ENCODE measurements at regions not wholly inside any gene's neighbourhood (a gene's known extent, or its start where the extent isn't known, plus 50 kb on each side); places are given as distances from the start of the nearest gene placed in this dataset.

GRCh38 chr7:22676385-22676784 is 50.6 kb upstream of the IL6 start:
- no peak for DNase-seq (ENCODE audit: low spot score)

GRCh38 chr7:22675917-22676343 is 51.1 kb upstream of the IL6 start:
- peak; percentile 73 for DNase-seq (ENCODE audit: low spot score)

- no peak for DNase-seq (ENCODE audit: low spot score)
Observed at GRCh38 chr7:22675421-22675820, 51.6 kb upstream of the IL6 start.

DNA sequence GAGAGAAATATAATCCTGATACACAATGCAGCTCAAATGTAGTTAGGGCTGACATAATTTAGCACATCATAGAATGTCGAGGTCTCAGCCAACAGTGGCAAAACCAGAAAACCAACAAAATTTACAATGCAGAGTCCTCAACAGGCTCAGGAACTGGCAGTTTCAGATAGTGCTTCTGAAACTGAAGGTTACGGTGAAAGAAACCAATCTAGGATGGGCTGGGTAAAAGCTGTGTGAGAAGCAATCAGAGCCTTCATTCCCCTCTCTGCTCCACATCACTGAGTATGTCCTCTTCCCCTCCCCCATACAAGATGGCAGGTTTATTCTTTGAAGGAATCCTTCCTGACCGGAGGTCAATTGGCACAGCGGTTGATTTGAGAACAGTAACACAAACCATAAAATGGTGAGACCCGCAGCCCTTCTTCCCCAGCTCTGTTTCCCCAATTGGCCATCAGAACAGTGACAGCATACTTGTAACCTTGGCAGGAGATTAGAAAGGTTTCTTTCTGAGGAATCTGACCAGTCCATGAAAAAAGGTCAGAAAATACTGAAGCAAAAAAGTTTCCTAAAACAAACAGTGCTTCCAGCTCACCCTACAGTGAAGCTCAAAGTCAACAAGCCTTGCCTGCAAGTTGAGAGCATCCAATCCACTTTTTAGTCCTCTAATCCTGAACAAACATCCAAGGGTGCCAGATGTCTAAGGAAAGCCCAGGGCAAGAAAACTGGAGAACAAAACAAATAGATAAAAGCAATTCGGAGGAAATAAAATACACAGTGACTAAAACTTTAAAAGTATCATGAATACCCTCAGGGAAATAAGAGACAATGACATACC is 53.9 kb upstream of the IL6 start:
- no peak for DNase-seq (ENCODE audit: low spot score)

DNA sequence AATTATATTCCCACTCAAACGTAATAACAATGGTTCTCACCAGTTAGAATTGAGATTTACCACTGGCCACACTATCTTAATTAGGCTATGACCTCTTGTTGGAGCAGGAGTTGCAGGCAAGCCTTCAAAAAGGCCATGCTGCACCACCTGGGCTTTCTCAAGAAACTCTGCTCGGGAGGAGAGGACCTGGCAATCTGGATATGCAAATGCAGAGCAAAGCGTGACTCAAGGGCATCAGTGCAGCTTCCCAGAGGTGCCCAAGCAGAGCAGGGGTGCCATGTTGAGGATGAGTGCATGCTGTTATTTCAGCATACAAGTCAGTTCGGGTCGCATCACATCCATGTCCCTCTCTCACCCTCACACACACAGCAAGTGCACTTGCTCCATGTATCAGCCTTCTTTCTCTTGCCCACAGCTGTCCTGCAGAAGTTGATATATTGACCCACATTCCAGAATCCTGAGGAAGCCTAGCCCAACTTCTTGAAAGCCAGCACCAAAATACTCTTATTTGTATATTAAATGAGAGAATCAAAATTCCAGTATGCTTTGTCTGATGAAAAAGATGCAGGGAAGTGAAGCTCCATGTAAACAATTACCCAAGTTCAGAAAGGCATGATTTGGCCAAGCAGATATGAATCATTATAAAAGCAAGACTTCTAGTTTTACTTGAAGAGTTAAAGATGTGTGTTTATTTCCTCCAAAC is 55.7 kb upstream of the IL6 start:
- DNase-seq (ENCODE audit: low spot score), result no peak

DNA sequence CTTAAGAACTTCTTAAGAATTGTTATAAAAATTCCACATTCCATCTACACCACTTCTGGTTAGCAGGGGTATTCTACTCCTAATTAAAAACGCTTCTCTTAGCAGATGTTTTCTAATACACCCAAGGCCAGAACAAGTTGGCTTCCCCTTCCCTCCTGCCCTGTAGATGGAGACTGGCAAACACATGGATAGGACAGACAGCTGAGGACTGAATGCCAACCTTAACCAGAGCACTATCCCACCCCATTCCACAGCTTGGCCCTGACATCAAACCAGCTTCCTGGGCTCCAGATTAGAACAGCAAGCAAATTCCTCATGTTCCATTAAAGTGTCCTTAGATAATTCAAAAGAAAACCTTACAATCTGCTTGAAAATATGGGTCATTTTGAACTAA is 56.6 kb upstream of the IL6 start:
- DNase-seq (ENCODE audit: low spot score), result no peak

DNA sequence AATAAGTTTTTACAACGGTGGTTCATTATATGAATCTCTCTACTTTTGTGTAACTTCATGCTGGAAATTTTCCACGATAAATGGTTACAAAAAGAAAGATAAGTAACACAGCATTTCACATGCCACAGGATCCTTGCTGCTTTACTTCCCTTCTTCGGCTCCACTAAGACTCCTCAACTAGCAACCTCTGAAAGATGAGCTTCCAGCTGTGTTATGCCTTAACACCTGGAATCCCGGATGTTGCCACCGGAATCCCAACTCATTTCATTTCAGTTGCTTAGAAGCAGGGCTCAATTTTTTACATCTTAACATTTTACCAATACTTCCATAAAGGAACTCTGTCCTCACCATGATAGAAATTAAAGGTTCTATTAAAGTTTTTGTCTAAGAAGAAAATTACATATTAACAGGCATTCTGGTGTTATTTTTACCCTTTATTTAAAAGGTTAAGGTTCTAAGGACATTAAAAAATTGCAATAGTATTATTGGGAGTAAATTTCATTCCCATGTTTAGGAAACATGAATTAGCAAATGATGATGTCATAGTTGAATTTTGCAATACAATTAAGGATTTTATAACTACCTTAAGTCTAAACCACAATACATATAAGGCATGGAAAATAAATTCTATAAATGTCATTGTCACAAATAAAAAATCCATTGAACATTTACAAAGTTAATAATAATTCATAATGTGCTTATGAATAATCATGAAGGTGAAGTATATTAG is 57.1 kb upstream of the IL6 start:
- no peak for DNase-seq (ENCODE audit: low spot score)

GRCh38 chr7:22668971-22669401 is 58.0 kb upstream of the IL6 start:
- DNase-seq (ENCODE audit: low spot score), result no peak

DNA sequence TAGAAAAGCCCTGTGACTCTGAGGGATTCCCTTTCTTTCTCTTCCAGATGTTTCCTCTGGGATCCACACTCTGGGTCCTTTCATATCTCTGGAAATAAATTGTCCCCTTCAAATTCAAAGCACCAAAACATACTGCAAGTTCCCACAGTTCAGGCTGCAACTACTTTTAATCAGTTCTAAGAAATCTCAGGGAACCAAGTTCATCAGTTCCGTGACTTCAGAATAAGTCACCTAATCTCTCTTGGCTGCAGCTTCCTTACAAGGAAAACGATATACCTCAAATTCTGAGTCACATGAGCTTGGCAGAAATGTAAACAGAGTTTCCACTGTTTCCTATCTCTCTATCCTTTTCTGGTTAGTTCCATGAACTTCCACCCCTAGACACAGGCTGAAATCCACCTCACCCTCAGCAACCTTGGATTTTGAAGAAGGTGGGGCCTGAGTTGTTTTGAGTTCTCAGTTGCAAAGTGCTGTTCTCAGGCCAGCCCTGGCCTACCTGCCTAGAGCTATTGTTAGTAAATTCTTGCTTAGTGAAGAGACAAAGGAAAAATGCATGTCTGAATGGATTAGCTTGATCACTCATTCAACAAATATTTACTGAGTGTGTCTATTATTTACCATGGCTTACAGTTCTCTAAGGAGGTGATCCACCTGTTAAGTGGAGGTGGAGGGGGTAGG is 59.3 kb upstream of the IL6 start:
- no peak for DNase-seq (ENCODE audit: low spot score)

DNA sequence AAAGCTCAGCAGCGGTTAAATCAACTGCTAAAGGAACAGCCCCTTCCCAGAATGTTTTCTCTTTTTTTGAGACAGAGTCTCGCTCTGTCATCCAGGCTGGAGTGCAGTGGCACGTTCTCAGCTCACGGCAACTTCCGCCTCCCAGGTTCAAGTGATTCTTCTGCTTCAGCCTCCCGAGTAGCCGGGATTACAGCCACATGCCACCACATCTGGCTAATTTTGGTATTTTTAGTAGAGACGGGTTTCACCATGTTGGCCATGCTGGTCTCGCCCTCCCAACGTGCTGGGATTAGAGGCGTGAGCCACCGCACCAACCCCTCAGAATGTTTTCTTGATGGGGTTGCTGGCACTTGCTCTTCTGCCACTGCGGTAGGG is 59.8 kb upstream of the IL6 start:
- no peak for DNase-seq (ENCODE audit: low spot score)

DNA sequence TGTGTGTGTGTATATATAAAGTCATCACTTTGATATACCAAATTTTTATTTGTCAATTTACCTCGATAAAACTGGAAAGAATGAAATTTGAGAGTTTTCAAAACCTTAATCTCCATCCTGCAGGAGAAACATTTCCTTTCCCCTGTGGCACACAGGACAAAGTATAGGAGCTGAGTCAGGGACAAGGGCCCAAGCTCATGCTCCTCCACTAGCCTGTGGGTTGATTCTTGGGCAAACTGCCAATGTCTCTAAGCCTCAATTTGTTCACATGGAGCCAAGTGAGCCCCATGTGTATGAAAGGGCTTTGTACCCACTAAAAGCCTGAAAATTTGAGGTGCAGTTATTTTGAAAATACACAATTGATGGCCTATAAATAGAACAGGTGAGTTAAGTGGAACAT is 60.3 kb upstream of the IL6 start:
- DNase-seq (ENCODE audit: low spot score), result no peak

DNA sequence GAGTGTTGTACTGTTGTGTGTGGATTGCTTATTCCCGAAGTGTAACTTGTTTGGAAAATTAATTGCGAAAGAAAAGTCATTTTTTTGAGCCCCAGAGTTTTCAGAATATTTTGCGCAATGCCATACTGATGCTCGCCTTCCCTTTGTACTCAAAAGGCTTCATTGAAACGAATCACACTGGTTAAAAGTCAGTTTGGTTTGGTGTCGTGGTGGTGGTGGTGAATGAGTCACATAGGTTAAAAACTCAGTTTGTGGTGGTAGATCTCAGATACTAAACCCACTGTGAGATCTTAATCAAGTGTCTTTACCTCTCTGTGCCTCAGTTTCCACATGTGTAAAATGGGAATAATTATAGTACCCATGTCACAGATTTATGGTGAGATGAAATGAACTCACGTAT is 61.1 kb upstream of the IL6 start:
- no peak for DNase-seq (ENCODE audit: low spot score)

DNA sequence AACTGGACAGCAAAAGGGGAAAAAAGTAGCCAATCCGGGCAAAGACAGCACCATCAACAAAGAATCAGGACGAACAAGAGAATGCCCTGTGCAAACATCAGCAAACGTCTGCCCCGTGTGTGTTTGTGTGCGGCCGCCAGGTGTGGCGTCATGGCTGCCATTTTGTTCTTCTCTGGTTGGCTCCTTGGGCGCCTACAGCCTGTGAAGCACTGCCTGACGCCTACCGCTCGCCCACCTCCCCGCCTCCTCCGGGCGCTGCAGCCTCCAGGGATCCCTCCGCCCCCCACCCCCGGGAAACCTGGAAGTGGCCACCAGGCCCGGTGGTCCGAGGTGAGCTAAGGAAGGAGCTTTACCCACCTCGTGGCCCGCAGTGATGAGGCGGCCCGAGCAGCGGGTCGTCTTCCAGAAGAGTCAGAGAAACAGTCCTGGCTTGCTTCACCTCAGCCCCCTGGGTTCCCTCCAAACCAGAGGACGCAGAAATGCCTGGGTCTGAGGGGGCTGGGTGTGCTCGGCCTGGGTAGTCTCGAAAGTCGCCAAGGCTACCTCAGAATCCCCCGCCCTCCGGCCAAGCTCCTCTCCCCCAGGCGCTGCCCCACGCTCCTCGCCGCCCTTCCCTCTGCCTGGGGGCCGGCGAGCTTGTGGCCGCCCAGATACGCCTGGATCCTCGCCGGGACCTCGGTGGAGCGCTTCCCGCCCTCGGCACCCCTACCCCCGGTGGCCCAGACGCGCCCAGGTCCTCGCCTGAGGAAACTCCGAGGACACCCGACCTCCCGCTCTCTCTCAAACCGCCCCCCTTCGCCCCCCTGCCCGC is 61.8 kb upstream of the IL6 start:
- DNase-seq (ENCODE audit: low spot score), result no peak

DNA sequence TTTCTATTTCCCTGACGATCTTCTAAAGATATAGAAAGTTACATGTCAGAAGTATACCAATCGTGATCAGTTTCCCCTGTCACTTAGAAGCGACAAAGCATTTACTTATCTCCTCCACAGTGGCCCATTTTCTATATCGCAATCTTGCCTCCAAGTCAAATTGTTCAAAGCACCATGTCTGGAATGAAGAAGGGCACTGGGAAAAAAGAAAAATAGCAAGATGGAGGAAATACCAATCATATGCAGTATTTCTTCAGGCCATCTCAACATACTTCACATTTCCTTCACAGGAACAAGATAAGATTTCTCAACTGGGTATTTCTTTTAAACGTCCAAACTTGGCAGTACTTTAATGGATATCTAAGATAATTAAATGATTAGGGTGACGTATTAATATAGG is 63.3 kb upstream of the IL6 start:
- no peak for DNase-seq (ENCODE audit: low spot score)

DNA sequence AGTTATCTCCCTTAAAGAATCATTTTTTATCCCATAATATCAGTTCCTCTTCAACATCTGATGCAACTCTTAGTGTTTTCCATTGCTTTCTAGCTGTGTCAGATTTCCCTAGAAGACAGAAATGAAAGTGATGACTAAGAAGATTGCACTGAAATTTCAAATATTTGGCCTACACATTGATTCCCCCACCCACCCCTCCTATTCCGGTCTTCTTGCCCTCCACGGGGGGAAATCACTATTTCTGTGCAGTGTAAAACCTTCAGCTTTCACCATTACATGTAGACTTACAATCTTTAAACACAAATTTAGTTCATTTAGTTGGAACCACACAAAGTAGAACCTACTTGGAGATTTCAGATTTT is 63.7 kb upstream of the IL6 start:
- DNase-seq (ENCODE audit: low spot score), result no peak

DNA sequence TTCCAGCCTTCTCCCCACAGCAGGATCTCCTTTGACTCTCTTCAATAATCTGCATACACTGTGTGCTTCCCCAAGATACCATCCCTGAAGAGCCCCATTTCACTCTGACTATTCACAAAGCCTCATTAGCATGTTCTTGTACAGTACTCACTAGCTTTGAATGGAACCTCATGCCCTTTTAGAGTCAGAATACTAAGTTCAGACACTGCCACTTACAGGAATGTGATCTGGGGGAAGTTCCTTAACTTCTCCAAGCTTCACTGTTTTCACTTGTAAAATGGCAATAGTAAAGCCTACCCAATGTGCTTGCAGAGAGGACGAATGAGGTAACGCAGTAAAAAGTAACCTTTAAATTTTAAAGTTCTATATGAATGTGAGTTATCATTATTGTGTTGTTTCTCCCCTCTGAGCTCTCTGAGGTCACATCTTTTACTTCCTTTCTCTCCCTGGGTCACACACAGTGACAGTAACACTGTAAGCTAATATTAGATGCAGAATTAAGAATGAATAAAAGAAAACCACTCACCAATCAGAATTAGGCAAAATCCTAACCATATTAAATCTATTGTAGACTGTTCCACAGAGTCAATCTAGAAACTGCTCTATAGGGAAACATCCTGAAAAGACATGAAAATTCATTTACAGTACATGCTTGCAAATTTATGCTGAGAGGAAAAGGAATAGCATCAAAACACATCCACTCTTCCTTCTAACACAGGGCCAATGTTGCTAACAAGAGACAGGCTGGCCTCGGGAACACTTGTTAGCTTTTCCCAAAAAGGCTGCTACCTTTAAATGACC is 64.2 kb upstream of the IL6 start:
- DNase-seq (ENCODE audit: low spot score), result no peak

- DNase-seq (ENCODE audit: low spot score), result no peak
Observed at GRCh38 chr7:22662036-22662435, 65.0 kb upstream of the IL6 start.

GRCh38 chr7:22660732-22661131 is 66.3 kb upstream of the IL6 start:
- DNase-seq (ENCODE audit: low spot score), result no peak

- no peak for DNase-seq (ENCODE audit: low spot score)
Observed at GRCh38 chr7:22660293-22660692, 66.7 kb upstream of the IL6 start.

GRCh38 chr7:22659741-22660140 is 67.3 kb upstream of the IL6 start:
- no peak for DNase-seq (ENCODE audit: low spot score)

GRCh38 chr7:22658031-22658430 is 69.0 kb upstream of the IL6 start:
- DNase-seq (ENCODE audit: low spot score), result no peak
